GM21423 (cell line): ENCODE measurements at regions not wholly inside any gene's neighbourhood (a gene's known extent, or its start where the extent isn't known, plus 50 kb on each side); places are given as distances from the start of the nearest gene placed in this dataset.

Experiments
- ATAC-seq: cut with Tn5 transposase; IDR thresholded peaks from one replicate; pipeline ENCODE4 v1.9.1; 2021; ENCODE audit warnings: mild to moderate bottlenecking, moderate library complexity; ENCODE audit not compliant: unreplicated experiment

DNA sequence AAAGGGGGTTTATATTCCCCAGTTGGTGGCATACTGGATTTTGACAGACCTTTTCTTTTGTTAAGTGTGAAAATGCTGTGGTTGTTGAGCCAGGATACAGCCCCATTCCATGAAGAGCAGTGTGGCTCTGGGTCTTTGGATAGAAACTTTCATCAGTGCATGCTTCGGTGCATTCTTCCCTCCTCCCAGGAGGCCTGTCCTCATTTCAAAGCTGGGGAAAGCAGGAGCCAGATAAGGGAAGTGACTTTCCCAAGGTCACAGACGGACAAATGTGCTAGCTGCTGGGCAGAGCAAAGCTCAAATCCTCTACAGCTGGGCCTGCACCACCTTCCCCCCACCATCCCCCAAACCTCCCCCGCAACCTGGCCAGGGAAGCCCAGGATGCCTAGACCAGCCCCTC, 184.5 kb upstream of the NTM start:
- no peak for ATAC-seq

- peak; percentile 95 for ATAC-seq
These were observed 183.8 kb upstream of the NTM start for GRCh38 chr11:131186629-131187101.

- ATAC-seq = no peak
These were observed 180.0 kb upstream of the NTM start for GRCh38 chr11:131190446-131190845.

DNA sequence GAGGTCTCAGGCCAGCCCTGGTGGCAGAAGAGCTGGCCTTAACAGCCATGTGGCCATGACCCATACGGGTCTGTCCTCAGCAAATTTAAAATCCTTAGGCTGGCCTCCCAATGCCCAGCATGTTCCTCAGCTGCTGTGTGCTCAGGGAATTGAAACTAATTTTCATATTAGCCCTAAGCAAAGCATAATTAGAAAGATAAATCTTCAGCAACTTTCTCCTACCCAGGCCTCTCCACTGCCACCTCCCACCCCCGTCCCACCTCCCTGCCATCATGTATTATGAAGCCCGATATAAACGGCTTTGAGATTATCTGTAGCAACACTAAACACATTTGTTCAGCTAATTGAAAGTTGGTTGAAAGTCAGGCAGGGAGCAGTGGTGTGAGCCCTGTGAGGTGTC, 178.8 kb upstream of the NTM start:
- no peak for ATAC-seq

GRCh38 chr11:131192628-131193027, 177.8 kb upstream of the NTM start:
- no peak for ATAC-seq

- ATAC-seq = no peak
These were observed 177.3 kb upstream of the NTM start for GRCh38 chr11:131193031-131193501.

DNA sequence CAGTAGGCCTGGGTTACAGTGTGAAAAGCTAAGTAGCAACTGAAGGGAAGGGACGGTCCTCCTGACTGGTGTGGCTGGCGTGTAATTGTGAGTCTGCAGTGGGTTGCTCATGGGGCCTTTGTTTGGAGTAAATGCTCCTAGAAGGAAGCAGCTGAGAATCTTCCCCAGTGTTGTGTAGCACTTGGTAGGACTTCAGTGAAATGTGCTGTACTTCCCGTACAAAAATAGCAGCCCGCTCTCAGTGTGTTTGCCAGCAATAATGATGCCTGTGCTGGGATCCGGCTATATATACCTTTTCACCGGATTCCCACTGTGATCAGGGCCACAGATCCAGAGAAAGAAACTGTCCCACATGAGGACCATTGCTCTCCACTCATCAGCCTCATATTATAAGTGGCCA, 175.7 kb upstream of the NTM start:
- ATAC-seq = no peak

- no peak for ATAC-seq
These were observed 174.5 kb upstream of the NTM start for GRCh38 chr11:131195661-131196517.

- ATAC-seq = no peak
These were observed 172.0 kb upstream of the NTM start for GRCh38 chr11:131198161-131199014.

- no peak for ATAC-seq
These were observed 171.5 kb upstream of the NTM start for GRCh38 chr11:131199015-131199280.

GRCh38 chr11:131201674-131202073, 168.7 kb upstream of the NTM start:
- no peak for ATAC-seq

DNA sequence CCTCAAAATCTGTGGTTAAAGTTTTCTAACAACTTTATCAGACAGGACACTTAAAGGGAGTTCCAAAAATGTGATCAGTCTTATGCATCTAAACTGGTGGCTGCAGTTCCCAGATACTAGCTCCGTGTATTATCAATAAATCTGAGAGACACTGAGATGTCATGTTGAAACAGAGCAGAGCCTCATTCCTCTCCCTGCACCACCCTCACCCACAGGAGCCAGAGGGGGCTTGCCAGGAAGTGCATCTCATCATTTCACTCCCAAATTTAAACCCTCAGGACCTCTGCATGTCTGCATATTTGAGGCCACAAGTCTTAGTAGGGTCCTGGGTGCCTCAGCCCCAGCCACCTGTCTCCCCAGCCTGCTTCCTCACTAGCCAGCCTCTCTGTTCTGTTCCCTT, 167.4 kb upstream of the NTM start:
- ATAC-seq = no peak

DNA sequence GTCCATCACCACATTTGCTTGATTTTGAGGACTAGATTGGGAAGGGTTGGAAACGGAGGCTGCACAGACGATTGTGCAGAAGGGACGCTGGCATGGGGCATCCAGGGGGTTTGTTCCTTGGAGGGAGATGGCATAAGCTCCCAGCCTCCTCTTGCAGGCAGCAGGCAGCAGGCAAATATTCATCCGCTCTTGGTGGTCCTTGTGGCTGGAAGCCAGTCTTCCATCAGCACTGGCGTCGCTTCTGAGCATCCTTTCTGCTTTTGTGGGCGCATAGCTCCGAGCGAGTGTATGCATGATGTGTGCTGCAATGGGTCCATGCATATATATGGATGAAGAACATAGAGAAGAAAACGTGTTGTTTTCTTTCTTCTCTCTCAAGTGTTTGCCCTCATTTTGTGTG, 166.1 kb upstream of the NTM start:
- ATAC-seq = no peak

DNA sequence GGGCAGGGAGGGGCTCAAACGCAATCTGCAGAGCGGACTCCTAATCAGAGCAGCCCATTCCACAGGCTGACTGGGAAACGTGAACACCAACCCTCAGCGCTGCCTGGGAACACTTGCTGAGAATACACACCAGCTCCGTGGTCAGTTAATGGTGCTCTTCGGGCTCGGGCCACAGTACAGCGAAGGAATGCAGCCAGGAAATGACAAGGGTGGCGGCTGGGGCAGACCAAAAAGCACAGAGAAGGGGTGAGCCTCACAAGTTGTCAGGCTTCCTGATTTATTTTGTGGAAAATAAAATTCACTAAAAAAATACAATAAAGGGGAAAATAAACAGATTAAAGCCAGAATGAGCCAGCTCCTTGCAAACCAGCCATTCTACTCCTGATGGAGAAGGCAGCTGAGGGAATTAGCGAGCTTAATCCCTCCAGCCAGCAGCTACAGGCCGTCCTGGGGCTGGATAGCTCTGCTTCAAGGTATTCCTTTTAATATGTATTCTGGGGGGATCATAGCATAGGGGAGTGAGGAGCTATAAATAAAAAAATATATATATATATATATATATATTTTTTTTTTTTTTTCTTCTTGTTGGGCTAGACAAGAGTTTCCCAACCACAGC, 165.5 kb upstream of the NTM start:
- no peak for ATAC-seq

- no peak for ATAC-seq
These were observed 163.7 kb upstream of the NTM start for GRCh38 chr11:131206671-131207070.

DNA sequence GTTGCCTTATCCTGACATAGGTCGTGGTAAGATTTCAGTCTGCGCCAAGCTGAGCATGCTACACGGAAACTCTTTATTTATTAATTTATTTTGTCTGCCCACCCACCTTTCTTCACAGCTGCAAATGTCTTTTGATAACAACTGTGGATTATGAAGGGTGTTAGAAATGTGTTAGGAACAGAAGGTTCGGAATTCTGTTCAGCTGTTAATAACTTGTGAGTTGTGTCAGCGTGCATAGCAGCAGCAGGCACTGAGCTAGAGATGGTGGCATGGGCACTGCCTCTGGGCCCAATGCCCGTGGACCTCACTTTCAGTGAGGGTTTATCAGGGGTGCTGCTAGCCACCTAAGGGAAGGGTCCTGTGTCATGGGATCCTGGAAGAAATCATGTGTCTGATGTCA, 162.5 kb upstream of the NTM start:
- no peak for ATAC-seq

- ATAC-seq = no peak
These were observed 152.8 kb upstream of the NTM start for GRCh38 chr11:131217313-131218310.

DNA sequence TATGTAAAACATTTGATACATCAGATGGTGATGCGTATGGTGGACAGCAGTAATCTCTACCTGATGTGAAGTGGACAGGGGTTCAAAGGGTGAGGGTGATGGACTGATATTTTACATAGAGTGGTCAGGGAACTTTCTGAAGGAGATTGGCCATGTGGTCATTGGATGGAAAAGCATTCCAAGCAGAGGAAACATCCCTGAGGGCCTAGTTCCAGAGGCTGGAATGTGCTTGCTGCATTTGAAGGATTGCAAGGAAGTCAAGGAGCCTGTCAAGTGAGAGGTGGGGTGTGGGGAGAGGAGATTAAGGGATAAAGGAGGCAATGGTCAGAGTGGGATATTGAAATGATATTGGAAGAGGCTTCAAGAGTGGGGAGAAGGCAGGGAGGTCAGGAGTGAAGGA, 151.9 kb upstream of the NTM start:
- no peak for ATAC-seq

DNA sequence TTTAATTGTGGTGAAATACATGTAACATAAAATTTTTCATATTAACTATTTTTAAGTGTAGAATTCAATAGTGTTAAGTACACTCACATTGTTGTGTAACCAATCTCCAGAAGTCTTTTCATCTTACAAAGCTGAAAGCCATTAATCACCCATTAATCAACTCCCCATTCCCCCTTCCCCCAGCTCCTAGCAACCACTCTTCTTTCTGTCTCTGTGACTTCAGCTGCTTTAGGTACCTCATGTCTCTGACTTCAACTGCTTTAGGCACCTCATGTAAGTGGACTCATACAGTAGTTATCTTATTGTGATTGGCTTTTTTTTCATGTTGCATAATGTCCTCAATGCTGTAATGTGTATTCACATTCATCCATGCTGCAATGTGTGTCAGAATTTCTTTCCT, 150.8 kb upstream of the NTM start:
- ATAC-seq = no peak

DNA sequence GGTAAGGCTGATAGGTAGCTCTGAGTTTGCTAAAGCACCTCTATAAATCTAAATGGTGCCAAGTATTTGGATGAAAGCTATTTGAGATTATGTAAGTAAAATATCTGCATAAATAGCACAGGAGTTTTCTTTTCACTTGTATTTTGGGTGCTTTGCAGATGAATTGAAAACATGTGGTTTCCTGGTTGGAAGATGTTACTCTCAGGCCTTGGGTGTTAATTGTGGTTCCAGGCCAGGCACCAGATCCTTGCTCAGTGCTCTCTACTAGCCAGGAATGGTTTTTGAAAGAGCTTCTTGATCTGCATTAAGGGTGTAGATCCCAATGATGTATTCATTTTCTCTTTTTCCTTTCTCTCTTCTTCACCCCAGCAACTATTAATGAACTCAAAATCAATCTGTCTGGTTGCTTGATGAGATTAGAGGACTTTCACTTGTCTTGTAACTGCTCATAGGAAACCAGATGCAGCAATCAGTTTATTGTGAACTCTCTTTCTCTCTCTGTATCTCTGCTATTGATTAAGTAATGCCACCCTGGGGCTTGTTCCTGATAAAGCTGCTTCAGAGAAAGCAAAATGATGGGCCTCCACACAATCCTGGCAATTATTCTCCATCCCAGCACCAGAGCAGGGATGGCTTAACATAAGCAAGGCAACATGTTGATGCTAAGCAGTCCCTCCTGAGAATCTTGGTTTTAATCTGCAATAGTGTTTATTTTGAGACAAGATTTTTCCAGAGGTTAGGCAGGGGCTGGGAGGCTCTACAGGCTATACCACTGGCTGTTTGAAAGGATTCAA, 147.0 kb upstream of the NTM start:
- ATAC-seq = no peak
